Colonic mucosa (tissue), 4 donors: ENCODE measurements at regions not wholly inside any gene's neighbourhood (a gene's known extent, or its start where the extent isn't known, plus 50 kb on each side); places are given as distances from the start of the nearest gene placed in this dataset.

Source experiments
- DNase-seq: peaks from one replicate; pipeline ENCODE4 v3.0.0-alpha.2; 2020
- H3K27ac ChIP-seq: fragments of 200-600 bp; one replicate; pipeline ENCODE4 v1.8.0; 2021
- H3K27me3 ChIP-seq: fragments of 200-600 bp; one replicate; pipeline ENCODE4 v1.8.0; 2021
- H3K36me3 ChIP-seq: fragments of 200-600 bp; one replicate; pipeline ENCODE4 v1.8.0; 2021
- H3K4me1 ChIP-seq: fragments of 200-600 bp; one replicate; pipeline ENCODE4 v1.8.0; 2021; ENCODE audit warnings: mild to moderate bottlenecking
- H3K4me3 ChIP-seq: fragments of 200-600 bp; one replicate; pipeline ENCODE4 v1.8.0; 2021
- H3K9ac ChIP-seq, 2 donors: one replicate each; pipeline ENCODE4 v1.7.0; 2013; ENCODE audit warnings: control low read depth in 2 of 2, low read depth in 2 of 2, low read length in 2 of 2
- H3K9me3 ChIP-seq: fragments of 200-600 bp; one replicate; pipeline ENCODE4 v1.8.0; 2021
- intact Hi-C: fragments of 100-400 bp; cut with DNase I; formaldehyde crosslinking; loops from one replicate; pipeline ENCODE4 v1.14.1; 2022
- TF ChIP-seq, protein P1 (sequence below): fragments of 200-600 bp; IDR thresholded peaks from one replicate; pipeline ENCODE4 v1.8.0; 2022; ENCODE audit warnings: antibody characterized with exemption, mild to moderate bottlenecking
- donor health status: healthy.
- donor health status: DM: no; HTN: no; CAD: no.
- donor health status: DM: no; HTN: no; CAD: no.

DNA sequence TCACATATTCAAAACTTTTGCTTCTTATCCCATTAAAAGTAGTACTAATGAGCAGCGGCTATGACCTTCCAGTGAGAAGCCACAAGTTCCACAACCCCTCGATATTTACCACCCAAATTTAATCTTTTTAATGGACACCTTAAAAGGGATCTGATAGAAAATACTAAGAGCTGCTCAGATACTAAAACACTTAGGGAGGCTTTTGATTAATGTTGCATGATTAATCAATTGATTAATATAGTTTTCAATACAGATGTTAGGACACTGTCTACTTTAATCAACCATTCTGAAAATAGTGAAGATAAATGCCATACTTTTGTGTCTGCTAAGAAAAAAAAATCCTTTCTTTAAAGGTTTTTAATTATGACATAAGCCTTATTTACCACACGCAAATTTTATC lies 1312.8 kb upstream of the ACVR2A start:
- intact Hi-C loops: no loop called here
- TF ChIP-seq, protein P1, sequence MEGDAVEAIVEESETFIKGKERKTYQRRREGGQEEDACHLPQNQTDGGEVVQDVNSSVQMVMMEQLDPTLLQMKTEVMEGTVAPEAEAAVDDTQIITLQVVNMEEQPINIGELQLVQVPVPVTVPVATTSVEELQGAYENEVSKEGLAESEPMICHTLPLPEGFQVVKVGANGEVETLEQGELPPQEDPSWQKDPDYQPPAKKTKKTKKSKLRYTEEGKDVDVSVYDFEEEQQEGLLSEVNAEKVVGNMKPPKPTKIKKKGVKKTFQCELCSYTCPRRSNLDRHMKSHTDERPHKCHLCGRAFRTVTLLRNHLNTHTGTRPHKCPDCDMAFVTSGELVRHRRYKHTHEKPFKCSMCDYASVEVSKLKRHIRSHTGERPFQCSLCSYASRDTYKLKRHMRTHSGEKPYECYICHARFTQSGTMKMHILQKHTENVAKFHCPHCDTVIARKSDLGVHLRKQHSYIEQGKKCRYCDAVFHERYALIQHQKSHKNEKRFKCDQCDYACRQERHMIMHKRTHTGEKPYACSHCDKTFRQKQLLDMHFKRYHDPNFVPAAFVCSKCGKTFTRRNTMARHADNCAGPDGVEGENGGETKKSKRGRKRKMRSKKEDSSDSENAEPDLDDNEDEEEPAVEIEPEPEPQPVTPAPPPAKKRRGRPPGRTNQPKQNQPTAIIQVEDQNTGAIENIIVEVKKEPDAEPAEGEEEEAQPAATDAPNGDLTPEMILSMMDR: no peak
- Histone ChIP-seq H3K9me3 (no peaks in the 10 kb centered on the region), H3K27me3 (no peaks in the 10 kb centered on the region), H3K4me1 (no peaks in the 10 kb centered on the region), H3K9ac (no peak overlapping the region), H3K4me3 (no peak overlapping the region), H3K36me3 (no peaks in the 10 kb centered on the region), H3K27ac (no peak overlapping the region)
- DNase-seq: no peak

DNA sequence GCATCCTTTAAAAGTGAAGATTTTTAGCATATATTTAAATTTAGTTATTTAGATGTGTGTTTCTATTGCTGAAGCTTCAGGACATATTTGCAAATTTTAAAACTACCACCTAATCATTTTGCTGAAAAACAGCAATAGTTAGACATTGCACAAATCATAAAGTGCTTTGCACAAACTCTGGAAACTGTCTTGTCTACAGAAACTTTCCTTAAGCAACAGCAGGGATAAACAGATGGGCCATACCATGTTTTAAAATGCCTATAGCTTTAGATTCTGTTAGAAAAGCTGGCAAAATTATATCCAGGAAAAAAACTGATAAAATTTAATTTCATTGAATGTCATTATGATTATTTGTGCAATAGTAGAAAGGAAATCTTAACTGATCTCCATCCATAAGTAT lies 1313.9 kb upstream of the ACVR2A start:
- DNase-seq: no peak
- Histone ChIP-seq H3K27me3 (no peaks in the 10 kb centered on the region), H3K9ac (no peak overlapping the region), H3K4me1 (no peaks in the 10 kb centered on the region), H3K9me3 (no peaks in the 10 kb centered on the region), H3K27ac (no peak overlapping the region), H3K4me3 (no peak overlapping the region), H3K36me3 (no peaks in the 10 kb centered on the region)
- intact Hi-C loops: no loop called here
- TF ChIP-seq, protein P1: no peak

DNA sequence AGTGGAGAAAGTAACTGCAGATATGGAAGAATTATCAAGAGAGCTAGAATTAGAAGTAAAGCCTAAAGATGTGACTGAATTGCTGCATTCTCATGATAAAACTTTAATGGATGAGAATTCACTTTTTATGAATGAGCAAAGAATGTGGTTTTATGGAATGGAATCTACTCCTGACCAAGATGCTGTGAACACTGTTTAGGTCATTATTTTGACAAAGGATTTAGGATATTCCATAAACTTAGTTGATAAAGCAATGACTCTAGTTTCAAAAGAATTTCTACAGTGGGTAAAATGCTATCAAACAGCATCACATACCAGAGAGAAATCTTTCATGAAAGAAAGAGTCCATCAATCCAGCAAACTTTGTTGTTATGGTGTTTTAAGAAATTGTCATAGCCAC lies 1317.7 kb upstream of the ACVR2A start:
- H3K9ac ChIP-seq: no peak overlapping the region
- H3K27me3 ChIP-seq: no peaks in the 10 kb centered on the region
- no peak for DNase-seq
- H3K4me1 ChIP-seq: no peaks in the 10 kb centered on the region
- no peak overlapping the region for H3K4me3 ChIP-seq
- no peaks in the 10 kb centered on the region for H3K36me3 ChIP-seq
- TF ChIP-seq, protein P1: no peak
- intact Hi-C loops: no loop called here
- H3K9me3 ChIP-seq: no peaks in the 10 kb centered on the region
- no peak overlapping the region for H3K27ac ChIP-seq

DNA sequence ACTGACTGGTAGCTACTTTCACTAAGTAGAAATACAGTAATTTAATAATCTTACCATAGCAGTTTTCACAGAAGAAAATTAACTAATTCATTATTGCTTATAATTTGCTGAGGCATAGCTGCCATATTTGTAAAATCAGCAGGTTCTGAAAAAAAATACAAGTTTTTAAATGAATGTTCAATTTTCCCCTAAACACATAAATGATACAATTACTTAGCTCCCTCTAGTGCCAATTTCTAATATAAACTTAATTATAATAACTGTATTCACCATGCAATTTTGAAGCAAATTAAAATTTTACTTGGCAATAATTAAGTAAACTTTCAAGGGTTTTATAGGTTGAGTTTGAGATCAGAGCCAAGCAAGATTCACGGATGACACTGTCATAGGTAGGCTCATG lies 1321.6 kb upstream of the ACVR2A start:
- H3K27ac ChIP-seq: no peak overlapping the region
- no peak overlapping the region for H3K9ac ChIP-seq
- H3K4me3 ChIP-seq: no peak overlapping the region
- H3K9me3 ChIP-seq: no peaks in the 10 kb centered on the region
- TF ChIP-seq, protein P1: no peak
- H3K4me1 ChIP-seq: no peaks in the 10 kb centered on the region
- DNase-seq: no peak
- H3K27me3 ChIP-seq: no peaks in the 10 kb centered on the region
- no peaks in the 10 kb centered on the region for H3K36me3 ChIP-seq
- intact Hi-C loops: no loop called here

DNA sequence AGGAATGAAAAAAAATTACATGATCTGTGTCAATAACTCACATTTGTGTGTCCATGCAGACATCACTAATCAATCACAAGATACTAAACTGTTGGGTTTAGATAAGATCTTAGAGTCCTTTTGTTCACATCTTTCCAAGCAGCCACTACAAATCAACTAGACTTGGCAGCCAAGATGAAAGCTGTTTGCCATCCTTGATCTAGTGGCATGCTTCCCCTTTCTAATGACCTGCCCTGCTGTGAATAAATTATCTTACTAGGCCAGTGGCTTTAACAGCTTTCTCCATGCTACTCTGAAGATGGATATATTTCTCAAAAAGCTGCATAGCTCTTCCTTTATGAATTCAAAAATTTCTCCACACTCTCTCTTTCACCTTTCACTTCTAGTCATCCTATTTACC lies 1338.0 kb upstream of the ACVR2A start:
- H3K4me3 ChIP-seq: no peak overlapping the region
- H3K36me3 ChIP-seq: no peaks in the 10 kb centered on the region
- no peaks in the 10 kb centered on the region for H3K9me3 ChIP-seq
- H3K27ac ChIP-seq: no peak overlapping the region
- no peaks in the 10 kb centered on the region for H3K27me3 ChIP-seq
- H3K4me1 ChIP-seq: no peaks in the 10 kb centered on the region
- no peak for DNase-seq
- TF ChIP-seq, protein P1: no peak
- H3K9ac ChIP-seq: no peak overlapping the region
- intact Hi-C loops: no loop called here

DNA sequence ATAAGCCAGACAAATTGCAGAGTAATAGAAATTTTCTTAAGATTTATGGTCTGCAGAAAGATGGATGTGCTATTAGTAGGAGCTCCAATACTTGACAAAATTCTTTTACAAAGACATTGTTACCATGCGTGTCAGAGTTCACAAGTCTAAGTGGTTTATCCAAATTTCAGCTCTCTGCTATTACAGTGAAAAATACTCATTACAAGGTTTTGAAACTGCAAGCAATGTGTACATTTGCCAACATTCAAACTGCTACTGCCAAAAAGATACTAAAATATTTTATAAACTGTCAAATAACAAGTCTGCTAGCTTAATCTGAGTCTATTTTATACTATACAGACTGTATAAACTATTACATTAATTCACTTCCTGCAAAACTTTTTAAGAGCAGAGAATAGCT lies 1341.5 kb upstream of the ACVR2A start:
- intact Hi-C loops: no loop called here
- Histone ChIP-seq H3K4me3 (no peak overlapping the region), H3K27me3 (no peaks in the 10 kb centered on the region), H3K9ac (no peak overlapping the region), H3K27ac (no peak overlapping the region), H3K36me3 (no peaks in the 10 kb centered on the region), H3K9me3 (no peaks in the 10 kb centered on the region), H3K4me1 (no peaks in the 10 kb centered on the region)
- no peak for DNase-seq
- TF ChIP-seq, protein P1: no peak
